IMR-90 (cell line): ENCODE measurements at regions not wholly inside any gene's neighbourhood (a gene's known extent, or its start where the extent isn't known, plus 50 kb on each side); places are given as distances from the start of the nearest gene placed in this dataset.
"Not testable (repeated sequence)": the region's sequence is repeated elsewhere in the genome, so short reads cannot be mapped to it uniquely, and the experiment has no call there.

ENCODE experiments used
- ATAC-seq: fragments of 200-7000 bp; cut with Tn5 transposase; 2 replicates; pipeline ENCODE4 v1.9.1; 2020; ENCODE audit warnings: low read depth, mild to moderate bottlenecking, moderate library complexity
- BruUV-seq: library from RNA; stranded (reverse); fragments of 400-500 nt; replicated peaks from 2 replicates; lab custom pipeline; 2021; lab: Mats Ljungman, UMichigan
- CTCF ChIA-PET: fragments of 300-600 bp; formaldehyde crosslinking; extraction: SDS; loops from one replicate; lab custom pipeline; 2021; ENCODE audit warnings: antibody characterized with exemption; lab: Yijun Ruan, JAX
- POLR2A ChIA-PET: fragments of 300-600 bp; sonication (Branson Sonifier 250); formaldehyde crosslinking; loops from one replicate; lab custom pipeline; 2022; ENCODE audit warnings: antibody characterized with exemption; ENCODE audit not compliant: unreplicated experiment; lab: Charles Lee
- DNase-seq: peaks from one replicate; pipeline ENCODE4 v3.0.0; 2013
- H2AFZ ChIP-seq: replicated peaks from 2 replicates; pipeline ENCODE3; 2013; ENCODE audit warnings: low read length, mild to moderate bottlenecking; ENCODE audit not compliant: poor library complexity
- H2AK5ac ChIP-seq: 2 replicates; pipeline ENCODE4 v1.6.1; 2013; ENCODE audit warnings: low read depth, low read length, inconsistent platforms
- H2AK9ac ChIP-seq: replicated peaks from 2 replicates; pipeline ENCODE3; 2013; ENCODE audit warnings: mild to moderate bottlenecking, low read depth, low read length, moderate library complexity; ENCODE audit not compliant: poor library complexity
- H2BK120ac ChIP-seq: 2 replicates; pipeline ENCODE4 v1.6.1; 2013; ENCODE audit warnings: low read depth, low read length, inconsistent platforms
- H2BK15ac ChIP-seq: 3 replicates; pipeline ENCODE4 v1.6.1; 2013; ENCODE audit warnings: low read depth, low read length, inconsistent platforms
- H2BK20ac ChIP-seq: 2 replicates; pipeline ENCODE4 v1.6.1; 2013; ENCODE audit warnings: low read depth, mild to moderate bottlenecking, inconsistent platforms, low read length, moderate library complexity
- H2BK5ac ChIP-seq: 2 replicates; pipeline ENCODE4 v1.6.1; 2013; ENCODE audit warnings: mild to moderate bottlenecking, low read depth, low read length, inconsistent platforms; ENCODE audit not compliant: poor library complexity, severe bottlenecking
- H3K14ac ChIP-seq: replicated peaks from 2 replicates; pipeline ENCODE4 v1.6.1; 2013; ENCODE audit warnings: low read depth, low read length, inconsistent platforms
- H3K18ac ChIP-seq: 2 replicates; pipeline ENCODE4 v1.6.1; 2013; ENCODE audit warnings: low read depth, low read length, control low read depth
- H3K23ac ChIP-seq: 2 replicates; pipeline ENCODE4 v1.6.1; 2013; ENCODE audit warnings: low read depth, low read length, inconsistent platforms
- H3K27ac ChIP-seq: 2 replicates; pipeline ENCODE4 v1.5.1; 2013; ENCODE audit warnings: mild to moderate bottlenecking, control low read depth, low read length; ENCODE audit not compliant: insufficient read depth
- H3K27me3 ChIP-seq: 2 replicates; pipeline ENCODE4 v1.6.1; 2013; ENCODE audit warnings: low read length; ENCODE audit not compliant: control insufficient read depth, insufficient read depth
- H3K36me3 ChIP-seq: 2 replicates; pipeline ENCODE4 v1.6.1; 2013; ENCODE audit warnings: low read length, mixed read lengths; ENCODE audit not compliant: control insufficient read depth, insufficient read depth
- H3K4ac ChIP-seq: 2 replicates; pipeline ENCODE4 v1.6.1; 2013; ENCODE audit warnings: low read depth, low read length, inconsistent platforms
- H3K4me1 ChIP-seq: 2 replicates; pipeline ENCODE4 v1.6.1; 2013; ENCODE audit warnings: low read length, mixed read lengths; ENCODE audit not compliant: control insufficient read depth, insufficient read depth
- H3K4me2 ChIP-seq: 2 replicates; pipeline ENCODE4 v1.6.1; 2013; ENCODE audit warnings: low read depth, mild to moderate bottlenecking, control low read depth, low read length, moderate library complexity
- H3K4me3 ChIP-seq: 2 replicates; pipeline ENCODE4 v1.5.1; 2013; ENCODE audit warnings: low read depth, mild to moderate bottlenecking, control low read depth, low read length, moderate library complexity; ENCODE audit not compliant: insufficient read depth
- H3K56ac ChIP-seq: 2 replicates; pipeline ENCODE4 v1.6.1; 2013; ENCODE audit warnings: low read length, inconsistent platforms; ENCODE audit not compliant: insufficient read depth; ENCODE audit errors: extremely low read depth
- H3K79me1 ChIP-seq, 2 experiments: 2 replicates each; pipeline ENCODE4 v1.6.1; 2013; ENCODE audit warnings: low read length in 2 of 2, inconsistent platforms in 1 of 2, low read depth in 1 of 2
- H3K9ac ChIP-seq: 2 replicates; pipeline ENCODE4 v1.6.1; 2013; ENCODE audit warnings: low read depth, low read length, control low read depth
- H3K9me1 ChIP-seq: 2 replicates; pipeline ENCODE4 v1.6.1; 2013; ENCODE audit warnings: low read length, inconsistent platforms; ENCODE audit not compliant: insufficient read depth
- H3K9me3 ChIP-seq: 2 replicates; pipeline ENCODE4 v1.6.1; 2013; ENCODE audit warnings: low read length; ENCODE audit not compliant: control insufficient read depth, insufficient read depth
- H4K20me1 ChIP-seq: 2 replicates; pipeline ENCODE4 v1.6.1; 2013; ENCODE audit warnings: low read length, inconsistent platforms; ENCODE audit not compliant: insufficient read depth
- H4K5ac ChIP-seq: 2 replicates; pipeline ENCODE4 v1.6.1; 2013; ENCODE audit warnings: mild to moderate bottlenecking, low read depth, low read length, control low read depth
- H4K8ac ChIP-seq, 2 experiments: 2 replicates each; pipeline ENCODE4 v1.6.1; 2013; ENCODE audit warnings: low read depth in 2 of 2, low read length in 2 of 2, control low read depth in 1 of 2, inconsistent platforms in 1 of 2
- H4K91ac ChIP-seq: 2 replicates; pipeline ENCODE4 v1.6.1; 2013; ENCODE audit warnings: low read depth, low read length, inconsistent platforms; ENCODE audit not compliant: insufficient read depth
- BHLHE40 ChIP-seq: fragments of 150-350 bp; IDR thresholded peaks from 2 replicates; pipeline ENCODE4 v1.6.1; 2016; ENCODE audit warnings: mild to moderate bottlenecking, low read depth, low read length
- CEBPB ChIP-seq: IDR thresholded peaks from 2 replicates; pipeline ENCODE4 v1.6.1; 2012; ENCODE audit warnings: low read depth, low read length, improper control_type of control experiment
- MAZ ChIP-seq: IDR thresholded peaks from 2 replicates; pipeline ENCODE4 v1.6.1; 2012; ENCODE audit warnings: low read depth, mild to moderate bottlenecking, low read length, improper control_type of control experiment, moderate library complexity, borderline replicate concordance
- MXI1 ChIP-seq: IDR thresholded peaks from 2 replicates; pipeline ENCODE4 v1.6.1; 2012; ENCODE audit warnings: low read depth, mild to moderate bottlenecking, low read length, moderate library complexity, borderline replicate concordance
- POLR2A ChIP-seq: IDR thresholded peaks from 2 replicates; pipeline ENCODE4 v1.6.1; 2012; ENCODE audit warnings: mild to moderate bottlenecking, low read depth, low read length
- RCOR1 ChIP-seq: IDR thresholded peaks from 2 replicates; pipeline ENCODE4 v1.6.1; 2012; ENCODE audit warnings: mild to moderate bottlenecking, low read length, improper control_type of control experiment; ENCODE audit not compliant: insufficient replicate concordance
- WGBS, 2 experiments: methylation state at CpG; one replicate each; pipeline versions ENCODE4 v1.1.5 to v1.1.7; 2013; ENCODE audit warnings: missing lambda C conversion rate in 2 of 2; ENCODE audit not compliant: insufficient read length in 1 of 2; ENCODE audit errors: extremely low coverage in 2 of 2; 5-methylcytosine and 5-hydroxymethylcytosine counted together
- dilution Hi-C: fragments of 300-500 bp; cut with HindIII; formaldehyde crosslinking; loops from one replicate; pipeline ENCODE4 v1.14.3; 2018; ENCODE audit warnings: low sequenced_read_pairs; ENCODE audit not compliant: unreplicated experiment
- in situ Hi-C: fragments of 300-500 bp; cut with MboI; formaldehyde crosslinking; loops from 3 replicates; pipeline ENCODE4 v1.14.3; 2019; ENCODE audit warnings: low sequenced_read_pairs, inconsistent platforms, mixed read lengths
- intact Hi-C: fragments of 100-400 bp; cut with micrococcal nuclease; formaldehyde crosslinking; loops from 2 replicates; pipeline ENCODE4 v1.10.0; 2022
- TF ChIP-seq, protein P1 (sequence below): fragments of 150-350 bp; IDR thresholded peaks from 2 replicates; pipeline ENCODE4 v1.6.1; 2017; ENCODE audit warnings: mild to moderate bottlenecking, antibody characterized with exemption, low read length, low read depth

DNA sequence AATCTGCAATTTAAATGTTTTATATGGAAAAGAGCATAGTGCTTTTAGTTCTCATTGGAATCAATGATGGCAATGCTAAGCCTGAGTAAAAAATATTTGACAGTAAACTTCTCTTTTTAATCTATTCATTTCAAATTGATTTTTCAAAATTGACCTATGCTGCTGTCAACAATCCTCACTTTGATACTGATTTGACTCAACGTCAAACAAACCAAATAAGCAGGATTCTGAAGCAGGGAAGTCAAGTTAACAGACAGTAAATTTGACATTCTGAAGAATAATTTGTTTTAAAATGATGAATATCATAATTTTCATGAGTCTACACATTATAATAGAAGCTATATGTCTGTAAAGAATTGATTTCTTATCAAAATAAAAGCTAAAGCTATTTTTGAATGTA is 1053.1 kb downstream of the DIPK2A start:
- CTCF ChIA-PET, result no interaction called here
- no CpG with 5 or more reads among the region's 1 CpG for WGBS, 2 experiments
- Histone ChIP-seq H2BK5ac (no peak overlapping the region), H3K14ac (no peak overlapping the region), H2BK120ac (no peak overlapping the region), H2AK9ac (no peak overlapping the region), H3K4me1 (no peaks in the 10 kb centered on the region), H3K27me3 (no peaks in the 10 kb centered on the region), H2AFZ (no peak overlapping the region), H2BK20ac (no peak overlapping the region), H3K23ac (no peak overlapping the region), H2AK5ac (no peak overlapping the region), H4K20me1 (no peaks in the 10 kb centered on the region), H3K18ac (no peak overlapping the region), H3K9me3 (no peaks in the 10 kb centered on the region), H2BK15ac (no peak overlapping the region), H4K8ac (no peak overlapping the region), H3K27ac (no peak overlapping the region), H3K56ac (no peak overlapping the region), H3K36me3 (no peaks in the 10 kb centered on the region), H3K9ac (no peak overlapping the region), H3K4ac (no peak overlapping the region), H3K79me1 (no peaks in the 10 kb centered on the region), H4K91ac (no peak overlapping the region), H3K4me3 (no peak overlapping the region), H4K5ac (no peak overlapping the region), H3K9me1 (no peaks in the 10 kb centered on the region), H3K4me2 (no peak overlapping the region)
- in situ Hi-C loops, result no loop called here
- ATAC-seq, result no peak
- POLR2A ChIA-PET, result no interaction called here
- no TSS peak for BruUV-seq
- dilution Hi-C loops, result no loop called here
- DNase-seq, result no peak
- intact Hi-C loops, result no loop called here
- no peak for TF ChIP-seq MXI1
- TF ChIP-seq MAZ, result no peak
- TF ChIP-seq POLR2A, result no peak
- TF ChIP-seq CEBPB, result no peak
- TF ChIP-seq, protein P1, sequence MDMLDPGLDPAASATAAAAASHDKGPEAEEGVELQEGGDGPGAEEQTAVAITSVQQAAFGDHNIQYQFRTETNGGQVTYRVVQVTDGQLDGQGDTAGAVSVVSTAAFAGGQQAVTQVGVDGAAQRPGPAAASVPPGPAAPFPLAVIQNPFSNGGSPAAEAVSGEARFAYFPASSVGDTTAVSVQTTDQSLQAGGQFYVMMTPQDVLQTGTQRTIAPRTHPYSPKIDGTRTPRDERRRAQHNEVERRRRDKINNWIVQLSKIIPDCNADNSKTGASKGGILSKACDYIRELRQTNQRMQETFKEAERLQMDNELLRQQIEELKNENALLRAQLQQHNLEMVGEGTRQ, result no peak
- TF ChIP-seq BHLHE40, result no peak
- no peak for TF ChIP-seq RCOR1

DNA sequence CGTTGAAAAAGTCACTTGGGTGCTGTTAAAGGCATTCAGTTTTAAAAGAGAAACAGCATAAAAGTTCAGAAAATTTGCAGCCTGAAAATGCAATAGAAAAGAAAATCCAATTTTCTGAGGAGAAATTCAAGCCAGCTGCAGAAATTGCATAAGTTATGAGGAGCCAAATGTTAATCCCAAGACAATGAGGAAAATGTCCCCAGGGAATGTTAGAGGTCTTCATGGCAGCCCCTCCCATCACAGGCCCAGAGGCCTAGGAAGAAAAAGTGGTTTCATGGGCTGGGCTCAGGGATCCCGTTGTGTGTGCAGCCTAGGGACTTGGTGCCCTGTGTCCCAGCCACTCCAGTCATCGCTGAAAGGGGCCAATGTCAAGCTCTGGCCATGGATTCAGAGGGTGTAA is 1055.6 kb downstream of the DIPK2A start:
- H3K4ac ChIP-seq, POLR2A ChIA-PET, H4K91ac ChIP-seq, H2AK5ac ChIP-seq, in situ Hi-C loops, H3K4me2 ChIP-seq, BruUV-seq, H3K14ac ChIP-seq, H3K9me3 ChIP-seq, dilution Hi-C loops, H3K9me1 ChIP-seq, CTCF ChIA-PET, DNase-seq, H3K9ac ChIP-seq, H2BK15ac ChIP-seq, H3K56ac ChIP-seq, H3K36me3 ChIP-seq, H2BK5ac ChIP-seq, H3K79me1 ChIP-seq, H3K4me1 ChIP-seq, H2AK9ac ChIP-seq, H3K27me3 ChIP-seq, H2AFZ ChIP-seq, H2BK20ac ChIP-seq, H3K23ac ChIP-seq, H4K20me1 ChIP-seq, intact Hi-C loops, H2BK120ac ChIP-seq, ATAC-seq, H4K8ac ChIP-seq, H3K27ac ChIP-seq, H4K5ac ChIP-seq, H3K4me3 ChIP-seq, H3K18ac ChIP-seq: not testable (repeated sequence)
- WGBS, 2 experiments, result 57% methylated on average over 1 of the region's 3 CpGs; no CpG with 5 or more reads in 1 of the 2 experiments
